HepG2 (cell line): ENCODE measurements at regions not wholly inside any gene's neighbourhood (a gene's known extent, or its start where the extent isn't known, plus 50 kb on each side); places are given as distances from the start of the nearest gene placed in this dataset.

ENCODE experiments used
- ATAC-seq: fragments of 200-7000 bp; cut with Tn5 transposase; 3 replicates; pipeline ENCODE4 v1.9.1; 2020; ENCODE audit warnings: mild to moderate bottlenecking, moderate library complexity
- BruUV-seq: library from RNA; stranded (reverse); fragments of 400-500 nt; replicated peaks from 2 replicates; lab custom pipeline; 2021; lab: Mats Ljungman, UMichigan
- CTCF ChIA-PET: fragments of 300-600 bp; formaldehyde crosslinking; extraction: SDS; loops from one replicate; lab custom pipeline; 2021; ENCODE audit warnings: low total read pairs, inconsistent platforms, low intra/inter-chr PET ratio; lab: Yijun Ruan, JAX
- POLR2A ChIA-PET: fragments of 350-600 bp; sonication (Branson Sonifier 250); formaldehyde crosslinking; loops from one replicate; lab custom pipeline; 2020; ENCODE audit warnings: antibody characterized with exemption, inconsistent platforms; lab: Yijun Ruan, JAX
- DNase-seq: peaks from one replicate; pipeline ENCODE4 v3.0.0-alpha.2; 2015; ENCODE audit warnings: low spot score
- FAIRE-seq: peaks from 3 replicates; lab custom pipeline; 2011; peaks lifted over from hg19 to GRCh38; lab: Jason Lieb, UNC
- H2AFZ ChIP-seq: one replicate; pipeline ENCODE4 v1.6.1; 2011; ENCODE audit warnings: low read length, inconsistent platforms
- H3K27ac ChIP-seq: fragments of 300-600 bp; 3 replicates; pipeline ENCODE4 v1.8.0; 2011; ENCODE audit warnings: mixed run types, mild to moderate bottlenecking, mixed read lengths, low read length, inconsistent platforms; ENCODE audit not compliant: insufficient read depth; ENCODE audit errors: extremely low read length
- H3K27me3 ChIP-seq, 2 experiments: fragments of 200-600 bp in 1 of 2; 2 replicates in 1 of 2; 3 replicates in 1 of 2; pipeline versions ENCODE4 v1.6.0 to v1.8.0; 2011; ENCODE audit warnings: low read length in 2 of 2, mild to moderate bottlenecking in 2 of 2, moderate library complexity in 2 of 2, inconsistent platforms in 1 of 2; ENCODE audit not compliant: insufficient read depth in 2 of 2, control insufficient read depth in 1 of 2
- H3K36me3 ChIP-seq, 2 experiments: fragments of 200-600 bp in 1 of 2; replicated peaks in 1 of 2; 2 replicates in 1 of 2; 3 replicates in 1 of 2; pipeline versions ENCODE4 v1.5.1 to v1.8.0; 2011; ENCODE audit warnings: low read length in 2 of 2, inconsistent platforms in 1 of 2; ENCODE audit not compliant: insufficient read depth in 2 of 2, control insufficient read depth in 1 of 2
- H3K4me1 ChIP-seq: 2 replicates; pipeline ENCODE4 v1.5.1; 2012; ENCODE audit warnings: low read length, inconsistent platforms; ENCODE audit not compliant: insufficient read depth
- H3K4me2 ChIP-seq: 2 replicates; pipeline ENCODE4 v1.6.0; 2011; ENCODE audit warnings: low read depth, low read length, inconsistent platforms
- H3K4me3 ChIP-seq, 3 experiments: fragments of 200-600 bp in 1 of 3; sonication (generic), shearing (Covaris generic) in 1 of 3; replicated peaks in 1 of 3; 2 replicates each; pipeline ENCODE4 v1.5.1; 2011 to 2016; ENCODE audit warnings: low read length in 3 of 3, inconsistent platforms in 2 of 3, low read depth in 2 of 3, mild to moderate bottlenecking in 2 of 3, control low read depth in 1 of 3, mixed read lengths in 1 of 3; ENCODE audit not compliant: insufficient read depth in 1 of 3
- H3K79me2 ChIP-seq: one replicate; pipeline ENCODE4 v1.6.1; 2011; ENCODE audit warnings: low read length, inconsistent platforms; ENCODE audit not compliant: insufficient read depth
- H3K9ac ChIP-seq: 2 replicates; pipeline ENCODE4 v1.6.0; 2011; ENCODE audit warnings: mild to moderate bottlenecking, low read depth, low read length, inconsistent platforms; ENCODE audit not compliant: insufficient read depth
- H3K9me3 ChIP-seq: 2 replicates; pipeline ENCODE4 v1.5.1; 2012; ENCODE audit warnings: mild to moderate bottlenecking, low read length
- H4K20me1 ChIP-seq: 2 replicates; pipeline ENCODE4 v1.6.0; 2011; ENCODE audit warnings: inconsistent platforms, mild to moderate bottlenecking, low read length, moderate library complexity; ENCODE audit not compliant: insufficient read depth
- CREB1 ChIP-seq, 2 experiments: fragments of 450-650 bp in 1 of 2; IDR thresholded peaks; 2 replicates each; pipeline ENCODE4 v1.6.1; 2016 to 2017; ENCODE audit warnings: control low read depth in 1 of 2, mild to moderate bottlenecking in 1 of 2, missing compliant biosample characterization in 1 of 2, missing genetic modification characterization in 1 of 2
- DR1 ChIP-seq: sonication (generic); formaldehyde crosslinking; IDR thresholded peaks from 2 replicates; pipeline ENCODE4 v1.8.0; 2021; ENCODE audit warnings: mild to moderate bottlenecking, missing genetic modification reagents, inconsistent platforms
- EEA1 ChIP-seq: sonication (generic); formaldehyde crosslinking; IDR thresholded peaks from 2 replicates; pipeline ENCODE4 v1.5.1; 2020; ENCODE audit warnings: mild to moderate bottlenecking, missing genetic modification reagents, borderline replicate concordance
- HMGA1 ChIP-seq: sonication (generic); formaldehyde crosslinking; conservative IDR thresholded peaks from 2 replicates; pipeline ENCODE4 v1.4.0; 2020; ENCODE audit warnings: missing genetic modification reagents
- MLLT10 ChIP-seq: sonication (generic); formaldehyde crosslinking; IDR thresholded peaks from 2 replicates; pipeline ENCODE4 v1.4.0; 2020; ENCODE audit warnings: missing genetic modification reagents
- MXD3 ChIP-seq: IDR thresholded peaks from 2 replicates; pipeline ENCODE4 v1.6.1; 2016; ENCODE audit warnings: mild to moderate bottlenecking, missing biosample characterization, missing genetic modification reagents
- NFE2 ChIP-seq: sonication (generic); formaldehyde crosslinking; IDR thresholded peaks from 2 replicates; pipeline ENCODE4 v1.4.0; 2020; ENCODE audit warnings: missing genetic modification reagents
- TBP ChIP-seq: sonication (generic); formaldehyde crosslinking; IDR thresholded peaks from 2 replicates; pipeline ENCODE4 v1.5.0; 2020; ENCODE audit warnings: missing genetic modification reagents
- ZNF274 ChIP-seq: sonication (generic); formaldehyde crosslinking; IDR thresholded peaks from 2 replicates; pipeline ENCODE4 v1.5.1; 2020; ENCODE audit warnings: mild to moderate bottlenecking, missing genetic modification reagents
- ZNF441 ChIP-seq: sonication (generic); formaldehyde crosslinking; IDR thresholded peaks from 2 replicates; pipeline ENCODE4 v1.7.0; 2021; ENCODE audit warnings: missing genetic modification reagents, borderline replicate concordance
- WGBS: methylation state at CpG from one replicate; pipeline ENCODE4 v1.1.6; 2017; ENCODE audit warnings: low lambda C conversion rate; 5-methylcytosine and 5-hydroxymethylcytosine counted together
- in situ Hi-C: cut with HindIII; loops from 2 replicates; pipeline ENCODE4 v1.10.0; 2017; ENCODE audit warnings: low pct_unique_long_range_greater_than_20kb; ENCODE audit not compliant: extremely low pct_ligation_motif_present
- intact Hi-C: fragments of 100-400 bp; cut with micrococcal nuclease; formaldehyde crosslinking; loops from one replicate; pipeline ENCODE4 v1.10.0; 2022; ENCODE audit not compliant: unreplicated experiment
- TF ChIP-seq, protein P1 (sequence below): sonication (generic); formaldehyde crosslinking; IDR thresholded peaks from 2 replicates; pipeline ENCODE4 v1.4.0; 2020; ENCODE audit warnings: missing genetic modification reagents
- TF ChIP-seq, protein P2 (sequence below): sonication (generic); formaldehyde crosslinking; IDR thresholded peaks from 2 replicates; pipeline ENCODE4 v1.8.0; 2022; ENCODE audit warnings: missing genetic modification reagents, mild to moderate bottlenecking, borderline replicate concordance
- TF ChIP-seq, protein P3 (sequence below): sonication (generic); formaldehyde crosslinking; IDR thresholded peaks from 2 replicates; pipeline ENCODE4 v1.4.0; 2020; ENCODE audit warnings: missing genetic modification reagents, low read depth, mild to moderate bottlenecking, borderline replicate concordance

GRCh38 chr6:6711031-6711785, 122.7 kb downstream of the LY86 start:
- TF ChIP-seq HMGA1 (CRISPR knock-in tag) (no peak), MLLT10 (CRISPR knock-in tag) (no peak), CREB1 (IDR thresholded peaks at IDR 0.05) (peak; percentile 38), CREB1 (CRISPR knock-in tag; IDR thresholded peaks at IDR 0.05) (no peak)
- Histone ChIP-seq H3K79me2 (no peaks in the 10 kb centered on the region), H4K20me1 (no peaks in the 10 kb centered on the region), H3K9me3 (no peaks in the 10 kb centered on the region), H3K4me3 (no peak overlapping the region), H3K9ac (no peak overlapping the region), H3K36me3 (no peaks in the 10 kb centered on the region), H3K27ac (no peak overlapping the region), H3K4me1 (peaks cover 17% of the 10 kb centered on the region), H2AFZ (no peak overlapping the region), H3K4me2 (no peak overlapping the region), H3K27me3 (peaks cover 7 to 48% of the 10 kb centered on the region in 2 experiments; a peak in 4 of 5 replicates)
- intact Hi-C loops (no loop called here), in situ Hi-C loops (no loop called here)
- POLR2A ChIA-PET, result no interaction called here
- FAIRE-seq, result no peak
- BruUV-seq, result no TSS peak
- no peak for ATAC-seq
- no peak for DNase-seq
- WGBS, result 60% methylated on average over 7 of the region's 7 CpGs
- CTCF ChIA-PET, result no interaction called here

GRCh38 chr6:6711832-6712448, 123.4 kb downstream of the LY86 start:
- in situ Hi-C loops, result no loop called here
- Histone ChIP-seq H3K4me2 (peak overlapping the region; percentile 54), H3K79me2 (no peaks in the 10 kb centered on the region), H3K27ac (no peak overlapping the region), H3K4me1 (peaks cover 17% of the 10 kb centered on the region), H3K36me3 (no peaks in the 10 kb centered on the region), H4K20me1 (no peaks in the 10 kb centered on the region), H3K4me3 (peak overlapping the region in 1 of 3 experiments; percentile 44; a peak in 1 of 6 replicates), H3K27me3 (peaks cover 7 to 48% of the 10 kb centered on the region in 2 experiments; a peak in 4 of 5 replicates), H3K9me3 (no peaks in the 10 kb centered on the region), H3K9ac (no peak overlapping the region), H2AFZ (no peak overlapping the region)
- DNase-seq (no peak), ATAC-seq (no peak), FAIRE-seq (no peak)
- POLR2A ChIA-PET, result no interaction called here
- intact Hi-C loops, result no loop called here
- BruUV-seq, result no TSS peak
- 50% methylated on average over 7 of the region's 7 CpGs for WGBS
- CTCF ChIA-PET, result no interaction called here
- TF ChIP-seq, protein P1, sequence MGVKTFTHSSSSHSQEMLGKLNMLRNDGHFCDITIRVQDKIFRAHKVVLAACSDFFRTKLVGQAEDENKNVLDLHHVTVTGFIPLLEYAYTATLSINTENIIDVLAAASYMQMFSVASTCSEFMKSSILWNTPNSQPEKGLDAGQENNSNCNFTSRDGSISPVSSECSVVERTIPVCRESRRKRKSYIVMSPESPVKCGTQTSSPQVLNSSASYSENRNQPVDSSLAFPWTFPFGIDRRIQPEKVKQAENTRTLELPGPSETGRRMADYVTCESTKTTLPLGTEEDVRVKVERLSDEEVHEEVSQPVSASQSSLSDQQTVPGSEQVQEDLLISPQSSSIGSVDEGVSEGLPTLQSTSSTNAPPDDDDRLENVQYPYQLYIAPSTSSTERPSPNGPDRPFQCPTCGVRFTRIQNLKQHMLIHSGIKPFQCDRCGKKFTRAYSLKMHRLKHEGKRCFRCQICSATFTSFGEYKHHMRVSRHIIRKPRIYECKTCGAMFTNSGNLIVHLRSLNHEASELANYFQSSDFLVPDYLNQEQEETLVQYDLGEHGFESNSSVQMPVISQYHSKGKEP (CRISPR knock-in tag), result no peak
- TF ChIP-seq MXD3 (CRISPR knock-in tag) (no peak), DR1 (CRISPR knock-in tag) (no peak), ZNF441 (CRISPR knock-in tag) (no peak), TBP (CRISPR knock-in tag) (no peak), ZNF274 (CRISPR knock-in tag) (no peak), NFE2 (CRISPR knock-in tag) (no peak), EEA1 (CRISPR knock-in tag) (no peak)
- TF ChIP-seq, protein P2, sequence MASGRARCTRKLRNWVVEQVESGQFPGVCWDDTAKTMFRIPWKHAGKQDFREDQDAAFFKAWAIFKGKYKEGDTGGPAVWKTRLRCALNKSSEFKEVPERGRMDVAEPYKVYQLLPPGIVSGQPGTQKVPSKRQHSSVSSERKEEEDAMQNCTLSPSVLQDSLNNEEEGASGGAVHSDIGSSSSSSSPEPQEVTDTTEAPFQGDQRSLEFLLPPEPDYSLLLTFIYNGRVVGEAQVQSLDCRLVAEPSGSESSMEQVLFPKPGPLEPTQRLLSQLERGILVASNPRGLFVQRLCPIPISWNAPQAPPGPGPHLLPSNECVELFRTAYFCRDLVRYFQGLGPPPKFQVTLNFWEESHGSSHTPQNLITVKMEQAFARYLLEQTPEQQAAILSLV, result no peak
- TF ChIP-seq, protein P3, sequence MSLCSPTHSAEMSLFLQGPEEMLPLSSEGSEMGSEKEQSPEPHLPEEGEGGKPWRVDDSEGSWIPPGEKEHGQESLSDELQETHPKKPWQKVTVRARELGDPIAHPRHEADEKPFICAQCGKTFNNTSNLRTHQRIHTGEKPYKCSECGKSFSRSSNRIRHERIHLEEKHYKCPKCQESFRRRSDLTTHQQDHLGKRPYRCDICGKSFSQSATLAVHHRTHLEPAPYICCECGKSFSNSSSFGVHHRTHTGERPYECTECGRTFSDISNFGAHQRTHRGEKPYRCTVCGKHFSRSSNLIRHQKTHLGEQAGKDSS, result no peak
